ENCODE measurements at regions not wholly inside any gene's neighbourhood (a gene's known extent, or its start where the extent isn't known, plus 50 kb on each side); places are given as distances from the start of the nearest gene placed in this dataset.

- H3K4me2 ChIP-seq (replicated peaks; ENCODE audit: low read depth, low read length, poor library complexity, severe bottlenecking): no peak overlapping the region
- ChIA-PET CTCF (no interaction called here), POLR2A (no interaction called here)
- Mint-ChIP-seq H3K4me3 (no peak overlapping the region), H3K9me3 (ENCODE audit: insufficient read depth) (no peaks in the 10 kb centered on the region), H3K27ac (no peak overlapping the region), H3K4me1 (peaks cover 14% of the 10 kb centered on the region), H3K27me3 (peaks cover 15% of the 10 kb centered on the region)
- ATAC-seq (ENCODE audit: low read depth): no peak
- peaks cover 0 to 2% of the 10 kb centered on the region in 2 donors for H3K4me1 ChIP-seq (ENCODE audit: control insufficient read depth in 2 of 2, insufficient read depth in 2 of 2, low read length in 2 of 2)
- H3K9ac ChIP-seq (ENCODE audit: low read length): no peak overlapping the region
- no peak overlapping the region for H2AFZ ChIP-seq (ENCODE audit: insufficient read depth, low read depth, low read length, poor library complexity, severe bottlenecking)
- no peaks in the 10 kb centered on the region for H3K9me3 ChIP-seq (ENCODE audit: control extremely low read depth in 1 of 3, control insufficient read depth in 2 of 3, insufficient read depth in 1 of 3, low read length in 2 of 3)
- H3K4me3 ChIP-seq (ENCODE audit: control extremely low read depth in 1 of 5, extremely low read depth in 1 of 5, insufficient read depth in 1 of 5, low read depth in 2 of 5, low read length in 4 of 5): no peak overlapping the region
- intact Hi-C loops (cut with micrococcal nuclease): no loop called here
- H3K79me2 ChIP-seq (ENCODE audit: control insufficient read depth, insufficient read depth, low read length): no peaks in the 10 kb centered on the region
- no peak overlapping the region for H3K27ac ChIP-seq (ENCODE audit: low read length in 2 of 2)
- no peaks in the 10 kb centered on the region for H4K20me1 ChIP-seq (ENCODE audit: control insufficient read depth, insufficient read depth, low read length, poor library complexity, severe bottlenecking)
- WGBS (ENCODE audit: insufficient coverage): 94% methylated on average over 2 of the region's 6 CpGs
- no peak for DNase-seq
- no peaks in the 10 kb centered on the region for H3K36me3 ChIP-seq (replicated peaks in 1 of 2; ENCODE audit: control extremely low read depth in 1 of 2, control insufficient read depth in 1 of 2, extremely low read depth in 1 of 2, insufficient read depth in 2 of 2, low read length in 1 of 2)
- TF ChIP-seq CTCF (IDR thresholded peaks at IDR 0.05) (no peak), EZH2 (IDR thresholded peaks at IDR 0.05; ENCODE audit: borderline replicate concordance, insufficient read depth, low read depth, low read length, poor library complexity, severe bottlenecking) (no peak)
- H3K27me3 ChIP-seq (replicated peaks in 1 of 4; ENCODE audit: control extremely low read depth in 1 of 4, control insufficient read depth in 3 of 4, insufficient read depth in 4 of 4, low read length in 3 of 4): no peaks in the 10 kb centered on the region
Measured at GRCh38 chr2:204024906-204025475, 88.4 kb downstream of the ICOS start.

- H3K4me3 ChIP-seq (ENCODE audit: control extremely low read depth in 1 of 5, extremely low read depth in 1 of 5, insufficient read depth in 1 of 5, low read depth in 2 of 5, low read length in 4 of 5): no peak overlapping the region
- Mint-ChIP-seq H3K27me3 (peaks cover 15% of the 10 kb centered on the region), H3K4me3 (no peak overlapping the region), H3K9me3 (ENCODE audit: insufficient read depth) (no peaks in the 10 kb centered on the region), H3K27ac (no peak overlapping the region), H3K4me1 (peaks cover 14% of the 10 kb centered on the region)
- H3K9me3 ChIP-seq (ENCODE audit: control extremely low read depth in 1 of 3, control insufficient read depth in 2 of 3, insufficient read depth in 1 of 3, low read length in 2 of 3): no peaks in the 10 kb centered on the region
- no peaks in the 10 kb centered on the region for H3K27me3 ChIP-seq (replicated peaks in 1 of 4; ENCODE audit: control extremely low read depth in 1 of 4, control insufficient read depth in 3 of 4, insufficient read depth in 4 of 4, low read length in 3 of 4)
- peaks cover 0 to 2% of the 10 kb centered on the region in 2 donors for H3K4me1 ChIP-seq (ENCODE audit: control insufficient read depth in 2 of 2, insufficient read depth in 2 of 2, low read length in 2 of 2)
- ATAC-seq (ENCODE audit: low read depth): no peak
- no peak overlapping the region for H3K4me2 ChIP-seq (replicated peaks; ENCODE audit: low read depth, low read length, poor library complexity, severe bottlenecking)
- no peak overlapping the region for H3K9ac ChIP-seq (ENCODE audit: low read length)
- 75% methylated on average over 1 of the region's 3 CpGs for WGBS (ENCODE audit: insufficient coverage)
- no peak overlapping the region for H3K27ac ChIP-seq (ENCODE audit: low read length in 2 of 2)
- intact Hi-C loops (cut with micrococcal nuclease): no loop called here
- H3K36me3 ChIP-seq (replicated peaks in 1 of 2; ENCODE audit: control extremely low read depth in 1 of 2, control insufficient read depth in 1 of 2, extremely low read depth in 1 of 2, insufficient read depth in 2 of 2, low read length in 1 of 2): no peaks in the 10 kb centered on the region
- ChIA-PET POLR2A (no interaction called here), CTCF (no interaction called here)
- TF ChIP-seq CTCF (IDR thresholded peaks at IDR 0.05): no peak
- no peak for TF ChIP-seq EZH2 (IDR thresholded peaks at IDR 0.05; ENCODE audit: borderline replicate concordance, insufficient read depth, low read depth, low read length, poor library complexity, severe bottlenecking)
- no peaks in the 10 kb centered on the region for H3K79me2 ChIP-seq (ENCODE audit: control insufficient read depth, insufficient read depth, low read length)
- H4K20me1 ChIP-seq (ENCODE audit: control insufficient read depth, insufficient read depth, low read length, poor library complexity, severe bottlenecking): no peaks in the 10 kb centered on the region
- DNase-seq: no peak
- no peak overlapping the region for H2AFZ ChIP-seq (ENCODE audit: insufficient read depth, low read depth, low read length, poor library complexity, severe bottlenecking)
Measured at GRCh38 chr2:204026294-204026693, 89.7 kb downstream of the ICOS start.
